ENCODE measurements at regions not wholly inside any gene's neighbourhood (a gene's known extent, or its start where the extent isn't known, plus 50 kb on each side); places are given as distances from the start of the nearest gene placed in this dataset.

DNA sequence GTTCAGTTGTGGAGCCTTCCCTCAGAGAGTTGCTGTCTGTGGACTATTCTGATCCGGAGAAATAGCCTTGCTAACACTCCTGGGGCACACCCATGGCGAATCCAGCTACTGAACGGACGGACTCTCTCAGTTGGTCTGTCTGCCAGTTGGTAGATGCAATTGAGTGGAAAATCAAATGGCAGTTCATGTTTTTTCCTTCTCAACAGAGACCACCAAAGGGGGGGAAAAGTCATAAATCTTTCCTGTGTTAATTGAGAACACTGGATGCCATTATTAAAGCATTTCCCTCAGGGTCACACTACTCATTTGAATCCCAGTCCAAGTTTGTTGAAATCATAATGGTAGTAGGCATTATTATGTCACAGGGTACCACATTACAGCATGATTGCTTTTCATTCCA is 354.3 kb upstream of the FAR2 start:
- TF ChIP-seq CTCF (IDR thresholded peaks at IDR 0.05; ENCODE audit: extremely low read depth, missing control alignments): no peak
- no peak for DNase-seq (ENCODE audit: low spot score)

GRCh38 chr12:28795311-28795710 is 353.8 kb upstream of the FAR2 start:
- TF ChIP-seq CTCF (IDR thresholded peaks at IDR 0.05; ENCODE audit: extremely low read depth, missing control alignments): no peak

DNA sequence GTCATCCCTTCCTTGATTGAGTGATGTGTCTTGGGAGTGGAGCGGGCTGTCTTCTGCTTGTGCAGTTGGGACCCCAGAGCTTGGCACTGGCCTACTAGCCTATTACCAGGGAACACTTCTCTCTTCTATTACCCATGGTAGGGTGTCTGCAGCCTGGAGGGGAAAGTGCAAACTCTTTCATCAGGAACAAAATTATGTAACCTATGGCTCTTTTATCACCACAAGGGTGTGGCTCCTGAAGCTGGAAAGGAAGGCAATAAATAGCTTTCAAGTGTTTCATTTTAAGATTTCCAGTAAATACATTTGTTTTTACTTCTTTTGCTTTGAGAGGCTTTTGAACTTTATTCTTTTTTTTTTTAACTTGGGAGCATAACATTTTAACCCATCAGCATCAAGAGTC is 349.7 kb upstream of the FAR2 start:
- no peak for DNase-seq (ENCODE audit: low spot score)
- no peak for TF ChIP-seq CTCF (IDR thresholded peaks at IDR 0.05; ENCODE audit: extremely low read depth, missing control alignments)

More at GRCh38 chr12:28795311-28795710, 353.8 kb upstream of the FAR2 start:
- DNase-seq (ENCODE audit: low spot score): no peak

GRCh38 chr12:28800129-28800528 is 348.9 kb upstream of the FAR2 start:
- TF ChIP-seq CTCF (IDR thresholded peaks at IDR 0.05; ENCODE audit: extremely low read depth, missing control alignments): no peak
- no peak for DNase-seq (ENCODE audit: low spot score)

GRCh38 chr12:28802706-28803438 is 346.2 kb upstream of the FAR2 start:
- TF ChIP-seq CTCF (IDR thresholded peaks at IDR 0.05; ENCODE audit: extremely low read depth, missing control alignments): no peak
- DNase-seq (ENCODE audit: low spot score): no peak

DNA sequence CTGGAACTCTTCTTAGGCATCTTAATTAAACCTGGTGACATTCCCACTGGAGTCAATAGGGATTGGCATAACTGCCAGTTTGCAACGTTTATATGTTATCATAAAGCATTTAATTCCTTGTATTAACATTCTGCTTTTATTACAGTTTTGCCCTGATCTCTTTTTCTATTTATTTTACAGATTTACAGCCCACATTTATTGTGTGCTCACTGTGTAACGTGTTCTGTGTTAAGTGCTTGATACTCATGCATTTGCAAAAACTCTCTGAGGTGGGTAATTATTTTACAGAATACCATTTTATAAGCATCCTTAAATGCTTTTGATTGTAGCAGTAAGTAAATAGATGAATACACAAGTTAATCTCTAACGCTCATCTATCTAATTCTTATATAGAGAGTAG is 341.5 kb upstream of the FAR2 start:
- no peak for TF ChIP-seq CTCF (IDR thresholded peaks at IDR 0.05; ENCODE audit: extremely low read depth, missing control alignments)
- DNase-seq (ENCODE audit: low spot score): no peak

DNA sequence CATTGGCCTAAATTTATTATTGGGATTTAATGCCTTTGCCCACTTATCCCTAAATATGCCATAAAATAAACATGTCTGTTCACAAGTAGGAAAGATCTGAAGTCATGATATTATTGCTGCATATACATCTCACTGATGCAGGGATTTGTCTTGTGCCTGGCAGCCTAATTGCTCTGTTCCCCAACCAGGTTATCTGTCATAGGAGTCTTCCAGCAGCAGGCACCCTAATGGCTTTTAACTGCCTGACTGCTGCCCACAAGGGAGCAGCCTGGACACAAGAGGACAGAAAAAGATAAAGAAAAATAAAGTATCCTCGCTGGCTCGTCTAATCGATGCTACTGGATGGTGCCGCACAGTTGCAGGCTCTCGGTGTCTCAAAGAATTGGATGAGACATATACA is 337.6 kb upstream of the FAR2 start:
- no peak for DNase-seq (ENCODE audit: low spot score)
- no peak for TF ChIP-seq CTCF (IDR thresholded peaks at IDR 0.05; ENCODE audit: extremely low read depth, missing control alignments)
